ENCODE measurements at regions not wholly inside any gene's neighbourhood (a gene's known extent, or its start where the extent isn't known, plus 50 kb on each side); places are given as distances from the start of the nearest gene placed in this dataset.
"Not testable (repeated sequence)": the region's sequence is repeated elsewhere in the genome, so short reads cannot be mapped to it uniquely, and the experiment has no call there.

DNA sequence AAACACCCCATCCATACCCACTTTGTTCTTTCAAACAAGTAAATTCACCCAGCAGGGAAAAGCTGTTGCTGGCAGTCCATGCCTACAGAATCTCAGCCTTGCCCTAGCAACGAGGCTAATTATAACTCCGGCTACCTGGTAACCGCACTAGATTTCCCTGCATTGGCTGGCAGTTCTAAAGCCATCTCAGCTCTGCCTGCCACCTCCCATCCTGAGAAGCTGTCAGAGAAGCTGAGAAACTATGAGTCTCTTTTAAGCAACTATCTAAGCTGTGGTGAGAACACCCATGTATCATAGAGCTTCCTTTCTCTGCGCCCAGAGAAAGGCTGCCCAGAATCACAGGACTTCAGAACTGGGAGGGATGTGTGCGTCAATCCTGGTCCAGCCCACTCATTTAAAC lies 126.5 kb upstream of the NBPF9 start:
- H3K27ac ChIP-seq (ENCODE audit: low read length); H3K4me1 ChIP-seq (ENCODE audit: control insufficient read depth, insufficient read depth, low read length); H3K9me3 ChIP-seq (ENCODE audit: control insufficient read depth, insufficient read depth, low read length); H3K36me3 ChIP-seq (ENCODE audit: control insufficient read depth, insufficient read depth, low read length); H3K4me3 ChIP-seq (ENCODE audit: low read length); DNase-seq (ENCODE audit: low read depth, low spot score); H3K27me3 ChIP-seq (ENCODE audit: control insufficient read depth, insufficient read depth, low read length): not testable (repeated sequence)
- WGBS (ENCODE audit: insufficient coverage, insufficient read length): no CpG with 5 or more reads among the region's 5 CpGs

DNA sequence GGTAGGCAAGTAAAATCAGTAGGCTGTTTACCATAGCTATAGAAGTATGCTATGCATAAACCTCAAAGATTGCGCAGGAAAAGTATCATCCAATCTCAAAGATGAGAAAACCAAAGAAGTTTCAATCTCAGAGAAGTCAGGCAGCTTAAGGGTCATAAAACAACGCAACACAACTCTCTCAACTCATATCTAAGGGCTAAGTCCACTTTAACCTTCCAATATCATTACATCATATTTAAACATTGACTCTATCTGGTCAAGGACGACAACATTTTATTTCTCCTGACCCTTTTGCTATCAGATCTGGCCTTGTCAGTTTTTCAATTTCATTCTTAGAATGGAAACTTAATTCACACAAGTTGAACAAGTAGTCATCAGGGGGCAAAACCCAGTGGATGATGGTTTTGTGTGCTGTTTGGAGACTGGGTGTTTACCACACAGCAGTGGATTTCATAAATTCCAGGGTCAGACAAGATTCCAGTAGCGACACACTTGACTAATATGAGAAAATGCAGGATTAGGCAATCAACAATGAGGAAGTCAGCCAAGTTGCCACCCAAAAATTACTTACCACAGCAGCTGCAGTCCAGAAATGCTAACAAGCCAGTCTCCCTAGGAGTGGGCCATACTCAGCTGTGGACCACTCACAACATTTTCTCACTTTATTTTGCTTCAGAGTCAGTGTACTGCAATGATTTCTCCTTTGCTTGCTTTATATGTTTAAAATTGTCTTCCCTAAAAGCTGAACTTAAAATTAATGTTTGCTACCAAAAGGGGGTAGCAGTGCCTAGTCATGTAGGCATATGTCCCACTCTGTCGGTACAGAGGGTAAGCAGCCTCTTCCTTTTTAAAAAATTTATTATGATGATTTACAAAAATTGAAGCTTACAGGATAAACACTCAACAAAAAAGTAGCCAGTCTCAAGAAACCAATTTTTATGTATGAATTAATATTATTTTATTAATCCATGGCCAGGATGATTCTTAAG lies 131.9 kb upstream of the NBPF9 start:
- not testable (repeated sequence) for H3K27ac ChIP-seq (ENCODE audit: low read length); H3K9me3 ChIP-seq (ENCODE audit: control insufficient read depth, insufficient read depth, low read length); H3K36me3 ChIP-seq (ENCODE audit: control insufficient read depth, insufficient read depth, low read length); DNase-seq (ENCODE audit: low read depth, low spot score); H3K4me1 ChIP-seq (ENCODE audit: control insufficient read depth, insufficient read depth, low read length); H3K4me3 ChIP-seq (ENCODE audit: low read length); H3K27me3 ChIP-seq (ENCODE audit: control insufficient read depth, insufficient read depth, low read length)
- no CpG with 5 or more reads among the region's 5 CpGs for WGBS (ENCODE audit: insufficient coverage, insufficient read length)

DNA sequence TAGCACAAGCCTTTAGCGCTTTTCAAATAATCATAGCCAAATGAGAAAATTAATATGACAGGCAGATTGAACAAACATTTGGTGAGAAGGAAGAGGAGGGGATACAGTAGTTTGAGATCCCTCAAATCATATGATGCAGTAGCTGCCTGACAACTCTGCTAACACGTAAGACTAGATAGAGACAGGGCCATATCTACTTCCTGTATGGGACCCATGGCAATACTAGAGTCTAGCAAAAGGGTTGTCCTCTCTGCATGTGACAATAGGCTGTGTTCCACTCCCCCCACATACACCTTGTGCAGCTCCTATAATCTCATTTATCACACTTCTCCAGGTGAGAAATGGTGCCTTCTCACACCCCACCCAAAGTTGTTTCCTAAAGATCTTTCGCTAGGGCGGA lies 134.2 kb upstream of the NBPF9 start:
- DNase-seq (ENCODE audit: low read depth, low spot score); H3K27me3 ChIP-seq (ENCODE audit: control insufficient read depth, insufficient read depth, low read length); H3K9me3 ChIP-seq (ENCODE audit: control insufficient read depth, insufficient read depth, low read length); H3K4me1 ChIP-seq (ENCODE audit: control insufficient read depth, insufficient read depth, low read length); H3K27ac ChIP-seq (ENCODE audit: low read length); H3K4me3 ChIP-seq (ENCODE audit: low read length); H3K36me3 ChIP-seq (ENCODE audit: control insufficient read depth, insufficient read depth, low read length): not testable (repeated sequence)
- no CpG with 5 or more reads among the region's 4 CpGs for WGBS (ENCODE audit: insufficient coverage, insufficient read length)

DNA sequence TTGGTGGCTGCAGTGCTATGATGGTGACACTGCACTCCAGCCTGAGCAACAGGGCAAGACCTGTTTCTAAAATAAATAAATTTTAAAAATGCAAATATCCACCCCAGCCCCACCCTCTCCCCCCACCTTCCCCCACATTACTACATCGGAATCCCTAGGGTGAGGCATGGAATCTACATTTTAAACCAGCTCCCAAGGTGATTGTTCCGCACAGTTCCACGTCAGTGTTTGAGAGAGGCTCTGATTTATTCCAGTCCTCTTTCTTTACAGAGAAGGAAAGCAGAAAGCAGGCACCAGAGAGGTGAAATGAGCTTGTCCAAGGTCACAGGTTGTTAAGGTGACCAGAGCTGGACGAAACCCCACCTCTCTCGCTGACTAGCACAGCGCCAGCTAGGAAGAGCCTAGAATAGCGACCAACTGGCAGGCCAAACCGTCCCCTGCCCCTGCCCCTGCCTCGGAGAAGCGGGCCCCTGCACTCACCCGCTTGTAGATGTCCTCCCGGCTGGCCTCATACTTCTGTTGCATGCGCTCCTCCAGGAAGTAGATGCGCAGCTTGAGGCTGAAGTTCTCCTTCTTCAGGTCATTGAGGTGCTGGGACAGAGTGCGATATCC lies 136.7 kb upstream of the NBPF9 start:
- not testable (repeated sequence) for H3K27me3 ChIP-seq (ENCODE audit: control insufficient read depth, insufficient read depth, low read length); H3K4me3 ChIP-seq (ENCODE audit: low read length); H3K27ac ChIP-seq (ENCODE audit: low read length); H3K9me3 ChIP-seq (ENCODE audit: control insufficient read depth, insufficient read depth, low read length); H3K36me3 ChIP-seq (ENCODE audit: control insufficient read depth, insufficient read depth, low read length); DNase-seq (ENCODE audit: low read depth, low spot score); H3K4me1 ChIP-seq (ENCODE audit: control insufficient read depth, insufficient read depth, low read length)
- no CpG with 5 or more reads among the region's 15 CpGs for WGBS (ENCODE audit: insufficient coverage, insufficient read length)

GRCh38 chr1:149240530-149240929 lies 137.2 kb upstream of the NBPF9 start:
- not testable (repeated sequence) for DNase-seq (ENCODE audit: low read depth, low spot score); H3K4me1 ChIP-seq (ENCODE audit: control insufficient read depth, insufficient read depth, low read length); H3K36me3 ChIP-seq (ENCODE audit: control insufficient read depth, insufficient read depth, low read length); H3K4me3 ChIP-seq (ENCODE audit: low read length); H3K9me3 ChIP-seq (ENCODE audit: control insufficient read depth, insufficient read depth, low read length); H3K27me3 ChIP-seq (ENCODE audit: control insufficient read depth, insufficient read depth, low read length); H3K27ac ChIP-seq (ENCODE audit: low read length)
- no CpG with 5 or more reads among the region's 14 CpGs for WGBS (ENCODE audit: insufficient coverage, insufficient read length)

- not testable (repeated sequence) for H3K4me1 ChIP-seq (ENCODE audit: control insufficient read depth, insufficient read depth, low read length); H3K4me3 ChIP-seq (ENCODE audit: low read length); H3K36me3 ChIP-seq (ENCODE audit: control insufficient read depth, insufficient read depth, low read length); H3K9me3 ChIP-seq (ENCODE audit: control insufficient read depth, insufficient read depth, low read length); DNase-seq (ENCODE audit: low read depth, low spot score); H3K27ac ChIP-seq (ENCODE audit: low read length); H3K27me3 ChIP-seq (ENCODE audit: control insufficient read depth, insufficient read depth, low read length)
- no CpG with 5 or more reads among the region's 5 CpGs for WGBS (ENCODE audit: insufficient coverage, insufficient read length)
Observed at GRCh38 chr1:149241272-149241671, 137.9 kb upstream of the NBPF9 start.

GRCh38 chr1:149243572-149243971 lies 140.2 kb upstream of the NBPF9 start:
- not testable (repeated sequence) for H3K4me3 ChIP-seq (ENCODE audit: low read length); H3K36me3 ChIP-seq (ENCODE audit: control insufficient read depth, insufficient read depth, low read length); H3K4me1 ChIP-seq (ENCODE audit: control insufficient read depth, insufficient read depth, low read length); H3K27ac ChIP-seq (ENCODE audit: low read length); H3K27me3 ChIP-seq (ENCODE audit: control insufficient read depth, insufficient read depth, low read length); H3K9me3 ChIP-seq (ENCODE audit: control insufficient read depth, insufficient read depth, low read length); DNase-seq (ENCODE audit: low read depth, low spot score)
- no CpG with 5 or more reads among the region's 4 CpGs for WGBS (ENCODE audit: insufficient coverage, insufficient read length)

DNA sequence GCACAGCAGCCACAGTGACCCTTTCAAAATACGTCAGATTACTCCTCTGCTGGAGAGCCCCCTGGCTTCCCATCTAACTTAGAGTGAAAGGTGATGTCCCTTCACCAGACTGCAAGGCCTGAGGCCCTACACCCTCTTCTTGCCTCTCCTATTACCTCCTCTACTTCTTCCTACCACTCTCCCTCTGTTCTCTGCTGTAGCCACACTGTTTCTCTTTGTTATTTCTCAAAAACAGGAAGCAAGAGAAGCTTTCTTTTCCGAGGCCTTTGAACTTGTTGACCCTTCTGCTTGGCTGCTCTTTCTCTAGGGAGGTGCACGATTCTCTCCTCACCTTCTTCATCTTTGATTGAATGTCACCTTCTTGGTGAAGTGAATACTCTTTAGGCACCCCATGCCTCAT lies 141.3 kb upstream of the NBPF9 start:
- H3K4me3 ChIP-seq (ENCODE audit: low read length); H3K27me3 ChIP-seq (ENCODE audit: control insufficient read depth, insufficient read depth, low read length); H3K4me1 ChIP-seq (ENCODE audit: control insufficient read depth, insufficient read depth, low read length); DNase-seq (ENCODE audit: low read depth, low spot score); H3K27ac ChIP-seq (ENCODE audit: low read length); H3K9me3 ChIP-seq (ENCODE audit: control insufficient read depth, insufficient read depth, low read length); H3K36me3 ChIP-seq (ENCODE audit: control insufficient read depth, insufficient read depth, low read length): not testable (repeated sequence)
- no CpG with 5 or more reads among the region's 3 CpGs for WGBS (ENCODE audit: insufficient coverage, insufficient read length)

DNA sequence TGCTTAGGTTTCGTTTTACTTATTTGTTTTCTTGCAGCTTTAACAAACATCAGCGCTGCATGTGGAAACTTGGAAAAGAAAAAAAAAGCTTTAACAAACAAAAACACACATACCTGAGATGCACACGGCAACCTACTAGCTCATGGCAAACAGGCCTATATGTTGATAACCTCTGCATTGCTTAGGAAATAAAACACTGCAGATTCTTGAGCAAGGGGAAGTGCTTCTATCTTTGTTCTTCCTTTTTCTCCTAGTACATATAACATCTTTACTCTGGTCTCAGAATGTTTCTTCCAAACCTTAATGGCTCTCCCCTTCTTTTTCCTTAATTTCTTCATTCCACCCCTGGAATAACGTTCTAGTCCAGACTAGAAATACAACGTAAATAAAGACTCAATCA lies 142.9 kb upstream of the NBPF9 start:
- DNase-seq (ENCODE audit: low read depth, low spot score); H3K9me3 ChIP-seq (ENCODE audit: control insufficient read depth, insufficient read depth, low read length); H3K4me1 ChIP-seq (ENCODE audit: control insufficient read depth, insufficient read depth, low read length); H3K4me3 ChIP-seq (ENCODE audit: low read length); H3K36me3 ChIP-seq (ENCODE audit: control insufficient read depth, insufficient read depth, low read length); H3K27ac ChIP-seq (ENCODE audit: low read length); H3K27me3 ChIP-seq (ENCODE audit: control insufficient read depth, insufficient read depth, low read length): not testable (repeated sequence)
- WGBS (ENCODE audit: insufficient coverage, insufficient read length): no CpG with 5 or more reads among the region's 5 CpGs

DNA sequence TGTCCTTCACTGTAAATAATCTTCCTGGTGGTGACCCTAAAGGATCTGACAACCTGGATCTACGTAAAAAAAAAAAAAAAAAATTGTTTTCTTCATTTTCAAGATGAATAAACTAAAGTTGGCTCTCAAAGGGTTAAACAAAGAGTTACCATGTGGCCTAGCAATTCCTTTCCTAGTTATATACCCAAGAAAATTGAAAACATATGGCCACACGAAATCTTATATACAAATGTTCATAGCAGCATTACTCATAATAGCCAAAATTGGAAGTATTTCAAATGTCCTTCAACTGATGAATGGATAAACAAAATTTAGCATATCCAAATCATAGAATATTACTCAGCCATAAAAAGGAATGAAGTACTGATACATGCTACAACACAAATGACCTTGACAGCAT lies 145.3 kb upstream of the NBPF9 start:
- H3K27ac ChIP-seq (ENCODE audit: low read length); H3K27me3 ChIP-seq (ENCODE audit: control insufficient read depth, insufficient read depth, low read length); H3K36me3 ChIP-seq (ENCODE audit: control insufficient read depth, insufficient read depth, low read length); H3K9me3 ChIP-seq (ENCODE audit: control insufficient read depth, insufficient read depth, low read length); H3K4me1 ChIP-seq (ENCODE audit: control insufficient read depth, insufficient read depth, low read length); DNase-seq (ENCODE audit: low read depth, low spot score); H3K4me3 ChIP-seq (ENCODE audit: low read length): not testable (repeated sequence)
- no CpG with 5 or more reads among the region's 2 CpGs for WGBS (ENCODE audit: insufficient coverage, insufficient read length)
